Chondrocyte (in vitro differentiated cells): ENCODE measurements at regions not wholly inside any gene's neighbourhood (a gene's known extent, or its start where the extent isn't known, plus 50 kb on each side); places are given as distances from the start of the nearest gene placed in this dataset.

Experiments
- DNase-seq: peaks from one replicate; pipeline ENCODE4 v3.0.0; 2021; ENCODE audit warnings: mixed read lengths, low spot score
- H3K27ac Mint-ChIP-seq: one replicate; pipeline ENCODE4 v1.8.0; 2021; ENCODE audit warnings: mild to moderate bottlenecking, moderate library complexity, mixed read lengths; ENCODE audit not compliant: unreplicated experiment
- H3K27me3 Mint-ChIP-seq: 2 replicates; pipeline ENCODE4 v1.8.0; 2021; ENCODE audit warnings: low read depth, mixed read lengths
- H3K36me3 Mint-ChIP-seq: 2 replicates; pipeline ENCODE4 v1.8.0; 2021; ENCODE audit warnings: low read depth, mixed read lengths
- H3K4me1 Mint-ChIP-seq: 2 replicates; pipeline ENCODE4 v1.8.0; 2021; ENCODE audit warnings: low read depth, mild to moderate bottlenecking, mixed read lengths
- H3K4me3 Mint-ChIP-seq: one replicate; pipeline ENCODE4 v1.8.0; 2021; ENCODE audit warnings: mild to moderate bottlenecking, moderate library complexity, mixed read lengths; ENCODE audit not compliant: unreplicated experiment
- H3K9me3 Mint-ChIP-seq: 2 replicates; pipeline ENCODE4 v1.8.0; 2021; ENCODE audit warnings: low read depth, mixed read lengths
- TF ChIP-seq, protein P1 (sequence below): fragments of 200-600 bp; sonication (generic); IDR thresholded peaks from 2 replicates; pipeline ENCODE4 v1.5.0; 2021; ENCODE audit warnings: antibody characterized with exemption, mild to moderate bottlenecking, moderate library complexity

GRCh38 chr11:8812438-8812837 is 98.6 kb upstream of the AKIP1 start:
- Mint-ChIP-seq H3K4me1 (peaks cover 52% of the 10 kb centered on the region), H3K36me3 (no peaks in the 10 kb centered on the region), H3K9me3 (no peaks in the 10 kb centered on the region), H3K27me3 (no peaks in the 10 kb centered on the region), H3K27ac (no peak overlapping the region), H3K4me3 (no peak overlapping the region)
- TF ChIP-seq, protein P1, sequence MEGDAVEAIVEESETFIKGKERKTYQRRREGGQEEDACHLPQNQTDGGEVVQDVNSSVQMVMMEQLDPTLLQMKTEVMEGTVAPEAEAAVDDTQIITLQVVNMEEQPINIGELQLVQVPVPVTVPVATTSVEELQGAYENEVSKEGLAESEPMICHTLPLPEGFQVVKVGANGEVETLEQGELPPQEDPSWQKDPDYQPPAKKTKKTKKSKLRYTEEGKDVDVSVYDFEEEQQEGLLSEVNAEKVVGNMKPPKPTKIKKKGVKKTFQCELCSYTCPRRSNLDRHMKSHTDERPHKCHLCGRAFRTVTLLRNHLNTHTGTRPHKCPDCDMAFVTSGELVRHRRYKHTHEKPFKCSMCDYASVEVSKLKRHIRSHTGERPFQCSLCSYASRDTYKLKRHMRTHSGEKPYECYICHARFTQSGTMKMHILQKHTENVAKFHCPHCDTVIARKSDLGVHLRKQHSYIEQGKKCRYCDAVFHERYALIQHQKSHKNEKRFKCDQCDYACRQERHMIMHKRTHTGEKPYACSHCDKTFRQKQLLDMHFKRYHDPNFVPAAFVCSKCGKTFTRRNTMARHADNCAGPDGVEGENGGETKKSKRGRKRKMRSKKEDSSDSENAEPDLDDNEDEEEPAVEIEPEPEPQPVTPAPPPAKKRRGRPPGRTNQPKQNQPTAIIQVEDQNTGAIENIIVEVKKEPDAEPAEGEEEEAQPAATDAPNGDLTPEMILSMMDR: no peak
- DNase-seq: no peak

GRCh38 chr11:8813658-8814057 is 97.3 kb upstream of the AKIP1 start:
- no peaks in the 10 kb centered on the region for H3K27me3 Mint-ChIP-seq
- DNase-seq: no peak
- H3K27ac Mint-ChIP-seq: no peak overlapping the region
- H3K36me3 Mint-ChIP-seq: no peaks in the 10 kb centered on the region
- H3K9me3 Mint-ChIP-seq: no peaks in the 10 kb centered on the region
- peaks cover 40% of the 10 kb centered on the region for H3K4me1 Mint-ChIP-seq
- H3K4me3 Mint-ChIP-seq: no peak overlapping the region
- TF ChIP-seq, protein P1: peak; percentile 88

GRCh38 chr11:8814209-8814922 is 96.6 kb upstream of the AKIP1 start:
- Mint-ChIP-seq H3K27me3 (no peaks in the 10 kb centered on the region), H3K4me1 (peaks cover 33% of the 10 kb centered on the region), H3K36me3 (no peaks in the 10 kb centered on the region), H3K4me3 (no peak overlapping the region), H3K9me3 (no peaks in the 10 kb centered on the region), H3K27ac (no peak overlapping the region)
- TF ChIP-seq, protein P1: no peak
- no peak for DNase-seq

- Mint-ChIP-seq H3K4me3 (no peak overlapping the region), H3K27ac (no peak overlapping the region), H3K9me3 (no peaks in the 10 kb centered on the region), H3K27me3 (no peaks in the 10 kb centered on the region), H3K36me3 (no peaks in the 10 kb centered on the region), H3K4me1 (peaks cover 28% of the 10 kb centered on the region)
- TF ChIP-seq, protein P1: no peak
- no peak for DNase-seq
Measured at GRCh38 chr11:8814923-8815240, 96.1 kb upstream of the AKIP1 start.

DNA sequence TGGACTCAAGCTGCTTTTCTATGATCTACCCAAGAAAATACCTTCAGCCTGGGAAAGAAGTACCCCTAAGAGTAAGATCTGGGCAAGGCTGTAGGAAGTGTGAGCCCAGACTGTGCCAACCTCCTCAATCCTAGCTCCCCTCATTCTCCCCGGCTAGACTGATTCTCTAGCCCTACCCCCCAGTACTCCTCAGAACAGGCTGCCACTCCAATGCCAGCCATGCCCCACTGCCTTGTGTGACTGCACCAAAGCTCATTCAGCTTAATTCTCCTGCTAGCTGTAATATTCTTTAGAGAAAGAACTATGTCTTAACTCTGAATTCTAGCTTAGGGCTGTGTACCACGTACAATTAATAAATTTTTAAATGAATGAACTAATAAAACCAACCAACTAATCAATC is 92.6 kb upstream of the AKIP1 start:
- Mint-ChIP-seq H3K27ac (no peak overlapping the region), H3K4me1 (no peaks in the 10 kb centered on the region), H3K36me3 (no peaks in the 10 kb centered on the region), H3K9me3 (no peaks in the 10 kb centered on the region), H3K4me3 (no peak overlapping the region), H3K27me3 (no peaks in the 10 kb centered on the region)
- no peak for DNase-seq
- TF ChIP-seq, protein P1: no peak
